ENCODE measurements at regions not wholly inside any gene's neighbourhood (a gene's known extent, or its start where the extent isn't known, plus 50 kb on each side); places are given as distances from the start of the nearest gene placed in this dataset.
"Not testable (repeated sequence)": the region's sequence is repeated elsewhere in the genome, so short reads cannot be mapped to it uniquely, and the experiment has no call there.

- DNase-seq (ENCODE audit: low spot score), result no peak
These were observed 672.4 kb upstream of the TMPRSS15 start for GRCh38 chr21:19076031-19076430.

- DNase-seq (ENCODE audit: low spot score), result no peak
These were observed 706.1 kb upstream of the TMPRSS15 start for GRCh38 chr21:19109694-19110093.

- DNase-seq (ENCODE audit: low spot score), result not testable (repeated sequence)
These were observed 715.7 kb upstream of the TMPRSS15 start for GRCh38 chr21:19119259-19119658.

- no peak for DNase-seq (ENCODE audit: low spot score)
These were observed 717.0 kb upstream of the TMPRSS15 start for GRCh38 chr21:19120591-19120990.

GRCh38 chr21:19122356-19122755 is 718.8 kb upstream of the TMPRSS15 start:
- no peak for DNase-seq (ENCODE audit: low spot score)

GRCh38 chr21:19123053-19123452 is 719.5 kb upstream of the TMPRSS15 start:
- DNase-seq (ENCODE audit: low spot score), result peak; percentile 6

- DNase-seq (ENCODE audit: low spot score), result no peak
These were observed 719.9 kb upstream of the TMPRSS15 start for GRCh38 chr21:19123525-19123924.

GRCh38 chr21:19124691-19125090 is 721.1 kb upstream of the TMPRSS15 start:
- DNase-seq (ENCODE audit: low spot score), result no peak

GRCh38 chr21:19130379-19131028 is 726.9 kb upstream of the TMPRSS15 start:
- no peak for DNase-seq (ENCODE audit: low spot score)

GRCh38 chr21:19141511-19141910 is 737.9 kb upstream of the TMPRSS15 start:
- DNase-seq (ENCODE audit: low spot score), result no peak

- no peak for DNase-seq (ENCODE audit: low spot score)
These were observed 742.2 kb upstream of the TMPRSS15 start for GRCh38 chr21:19145682-19146293.

- DNase-seq (ENCODE audit: low spot score), result no peak
These were observed 744.5 kb upstream of the TMPRSS15 start for GRCh38 chr21:19148056-19148455.

GRCh38 chr21:19171585-19171984 is 768.0 kb upstream of the TMPRSS15 start:
- DNase-seq (ENCODE audit: low spot score), result no peak

- no peak for DNase-seq (ENCODE audit: low spot score)
These were observed 778.1 kb upstream of the TMPRSS15 start for GRCh38 chr21:19181604-19182140.

GRCh38 chr21:19197950-19198349 is 794.4 kb upstream of the TMPRSS15 start:
- DNase-seq (ENCODE audit: low spot score), result no peak

- DNase-seq (ENCODE audit: low spot score), result no peak
These were observed 795.2 kb upstream of the TMPRSS15 start for GRCh38 chr21:19198801-19199200.

- DNase-seq (ENCODE audit: low spot score), result no peak
These were observed 814.6 kb upstream of the TMPRSS15 start for GRCh38 chr21:19218163-19218562.

GRCh38 chr21:19224090-19224489 is 820.5 kb upstream of the TMPRSS15 start:
- DNase-seq (ENCODE audit: low spot score), result no peak

GRCh38 chr21:19228226-19228625 is 824.6 kb upstream of the TMPRSS15 start:
- DNase-seq (ENCODE audit: low spot score), result no peak

GRCh38 chr21:19233841-19234240 is 830.3 kb upstream of the TMPRSS15 start:
- not testable (repeated sequence) for DNase-seq (ENCODE audit: low spot score)

GRCh38 chr21:19236209-19236608 is 832.6 kb upstream of the TMPRSS15 start:
- DNase-seq (ENCODE audit: low spot score), result no peak

- no peak for DNase-seq (ENCODE audit: low spot score)
These were observed 834.0 kb upstream of the TMPRSS15 start for GRCh38 chr21:19237608-19238007.

GRCh38 chr21:19239696-19240095 is 836.1 kb upstream of the TMPRSS15 start:
- DNase-seq (ENCODE audit: low spot score), result no peak
